SK-N-SH (cell line): ENCODE measurements at regions not wholly inside any gene's neighbourhood (a gene's known extent, or its start where the extent isn't known, plus 50 kb on each side); places are given as distances from the start of the nearest gene placed in this dataset.

ENCODE experiments used
- CTCF ChIA-PET: fragments of 300-600, 350-600 bp; formaldehyde crosslinking; extraction: SDS; loops from one replicate; lab custom pipeline; 2021; lab: Yijun Ruan, JAX
- POLR2A ChIA-PET: fragments of 350-600 bp; sonication (Branson Sonifier 250); formaldehyde crosslinking; extraction: SDS; loops from one replicate; lab custom pipeline; 2020; ENCODE audit warnings: antibody characterized with exemption, inconsistent platforms; lab: Yijun Ruan, JAX
- DNase-seq: peaks from one replicate; pipeline ENCODE4 v3.0.0; 2012
- H2AFZ ChIP-seq: fragments of 200-600 bp; sonication (generic); 2 replicates; pipeline ENCODE4 v1.8.1; 2016; ENCODE audit warnings: antibody characterized with exemption, mild to moderate bottlenecking, low read depth
- H3F3A ChIP-seq: fragments of 200-600 bp; sonication (generic); replicated peaks from 2 replicates; pipeline ENCODE3; 2016; ENCODE audit warnings: antibody characterized with exemption, mild to moderate bottlenecking; ENCODE audit not compliant: insufficient read depth
- H3K27ac ChIP-seq, 2 experiments: fragments of 200-500 bp in 1 of 2; fragments of 200-600 bp in 1 of 2; sonication (Bioruptor generic) in 1 of 2; sonication (generic), shearing (Covaris generic) in 1 of 2; 2 replicates each; pipeline versions ENCODE4 v1.5.1 to v1.6.1; 2014 to 2016; ENCODE audit warnings: low read depth in 2 of 2, inconsistent platforms in 1 of 2, low read length in 1 of 2, mild to moderate bottlenecking in 1 of 2, mixed read lengths in 1 of 2
- H3K27me3 ChIP-seq: fragments of 200-600 bp; sonication (generic), shearing (Covaris generic); 2 replicates; pipeline ENCODE4 v1.6.1; 2016; ENCODE audit warnings: mixed run types; ENCODE audit not compliant: insufficient read depth
- H3K36me3 ChIP-seq, 2 experiments: fragments of 200-500 bp in 1 of 2; fragments of 200-600 bp in 1 of 2; sonication (Bioruptor generic) in 1 of 2; sonication (generic) in 1 of 2; replicated peaks in 1 of 2; 2 replicates each; pipeline versions ENCODE3 to v1.5.1; 2014 to 2016; ENCODE audit warnings: low read length in 1 of 2, mild to moderate bottlenecking in 1 of 2; ENCODE audit not compliant: insufficient read depth in 2 of 2, control insufficient read depth in 1 of 2
- H3K4me1 ChIP-seq, 2 experiments: fragments of 200-500 bp in 1 of 2; fragments of 200-600 bp in 1 of 2; sonication (Bioruptor generic) in 1 of 2; sonication (generic), shearing (Covaris generic) in 1 of 2; 2 replicates each; pipeline versions ENCODE4 v1.5.1 to v1.6.1; 2014 to 2016; ENCODE audit warnings: low read depth in 1 of 2, low read length in 1 of 2, mixed run types in 1 of 2; ENCODE audit not compliant: insufficient read depth in 2 of 2, control insufficient read depth in 1 of 2
- H3K4me2 ChIP-seq: fragments of 200-600 bp; sonication (generic), shearing (Covaris generic); 2 replicates; pipeline ENCODE4 v1.6.1; 2017; ENCODE audit warnings: mixed run types
- H3K4me3 ChIP-seq, 2 experiments: fragments of 200-500 bp in 1 of 2; fragments of 200-600 bp in 1 of 2; sonication (Bioruptor generic) in 1 of 2; sonication (generic), shearing (Covaris generic) in 1 of 2; 2 replicates each; pipeline versions ENCODE4 v1.5.1 to v1.8.1; 2014 to 2016; ENCODE audit warnings: low read depth in 2 of 2, inconsistent platforms in 1 of 2, low read length in 1 of 2, mild to moderate bottlenecking in 1 of 2, mixed read lengths in 1 of 2, moderate library complexity in 1 of 2
- H3K79me2 ChIP-seq: fragments of 200-600 bp; sonication (generic); 2 replicates; pipeline ENCODE4 v1.8.1; 2017; ENCODE audit warnings: mild to moderate bottlenecking; ENCODE audit not compliant: insufficient read depth
- H3K9ac ChIP-seq: fragments of 200-600 bp; sonication (generic); 2 replicates; pipeline ENCODE4 v1.6.1; 2017; ENCODE audit warnings: mixed run types
- H3K9me2 ChIP-seq: fragments of 200-600 bp; sonication (generic); 2 replicates; pipeline ENCODE4 v1.6.1; 2017; ENCODE audit warnings: mixed run types
- H3K9me3 ChIP-seq: fragments of 200-600 bp; sonication (generic); 2 replicates; pipeline ENCODE4 v1.6.1; 2017; ENCODE audit warnings: mixed run types, mild to moderate bottlenecking, moderate library complexity
- H4K20me1 ChIP-seq: fragments of 200-600 bp; sonication (generic); 2 replicates; pipeline ENCODE4 v1.6.1; 2017; ENCODE audit warnings: mild to moderate bottlenecking, mixed run types; ENCODE audit not compliant: insufficient read depth
- CHD2 ChIP-seq: fragments of 150-350 bp; IDR thresholded peaks from 2 replicates; pipeline ENCODE4 v1.6.1; 2018; ENCODE audit warnings: low read length; ENCODE audit not compliant: partially characterized antibody
- ELF1 ChIP-seq: IDR thresholded peaks from 2 replicates; pipeline ENCODE4 v1.4.0; 2012
- EZH2phosphoT487 ChIP-seq: fragments of 200-600 bp; sonication (generic); IDR thresholded peaks from 2 replicates; pipeline ENCODE4 v1.6.1; 2017; ENCODE audit warnings: low read depth, mixed run types, mild to moderate bottlenecking, antibody characterized with exemption, moderate library complexity, borderline replicate concordance
- FOSL2 ChIP-seq: IDR thresholded peaks from 2 replicates; pipeline ENCODE4 v1.4.0; 2012; ENCODE audit warnings: low read depth, mild to moderate bottlenecking, moderate library complexity, borderline replicate concordance
- FOXJ3 ChIP-seq: sonication (generic); formaldehyde crosslinking; IDR thresholded peaks from 2 replicates; pipeline ENCODE4 v1.5.1; 2020; ENCODE audit warnings: mild to moderate bottlenecking, missing genetic modification reagents
- GATA2 ChIP-seq: sonication (generic); formaldehyde crosslinking; IDR thresholded peaks from 2 replicates; pipeline ENCODE4 v1.5.0; 2020; ENCODE audit warnings: mild to moderate bottlenecking, missing genetic modification reagents
- NFIC ChIP-seq: IDR thresholded peaks from 2 replicates; pipeline ENCODE4 v1.4.0; 2012; ENCODE audit warnings: borderline replicate concordance
- RAD21 ChIP-seq: IDR thresholded peaks from 2 replicates; pipeline ENCODE4 v1.6.1; 2012; ENCODE audit warnings: mild to moderate bottlenecking, low read length
- RFX5 ChIP-seq: IDR thresholded peaks from 2 replicates; pipeline ENCODE4 v1.6.1; 2012; ENCODE audit warnings: mild to moderate bottlenecking, improper control_type of control experiment, low read length
- RXRA ChIP-seq: IDR thresholded peaks from 2 replicates; pipeline ENCODE4 v1.4.0; 2012; ENCODE audit warnings: low read depth, mild to moderate bottlenecking, borderline replicate concordance
- SMC3 ChIP-seq: IDR thresholded peaks from 2 replicates; pipeline ENCODE4 v1.6.1; 2012; ENCODE audit warnings: low read depth, low read length, improper control_type of control experiment
- TCF12 ChIP-seq: IDR thresholded peaks from 2 replicates; pipeline ENCODE4 v1.4.0; 2012
- WGBS: methylation state at CpG from one replicate; pipeline ENCODE4 v1.1.6; 2017; ENCODE audit warnings: low lambda C conversion rate; 5-methylcytosine and 5-hydroxymethylcytosine counted together
- TF ChIP-seq, protein P1 (sequence below): IDR thresholded peaks from 2 replicates; pipeline ENCODE4 v1.4.0; 2012; ENCODE audit warnings: low read depth, borderline replicate concordance
- TF ChIP-seq, protein P2 (sequence below): IDR thresholded peaks from 2 replicates; pipeline ENCODE4 v1.4.0; 2012; ENCODE audit warnings: low read depth
- TF ChIP-seq, protein P3 (sequence below): IDR thresholded peaks from 2 replicates; pipeline ENCODE4 v1.4.0; 2012; ENCODE audit warnings: low read depth, borderline replicate concordance
- TF ChIP-seq, protein P4 (sequence below): fragments of 150-350 bp; IDR thresholded peaks from 2 replicates; pipeline ENCODE4 v1.6.1; 2017; ENCODE audit warnings: antibody characterized with exemption, low read length, low read depth, borderline replicate concordance

DNA sequence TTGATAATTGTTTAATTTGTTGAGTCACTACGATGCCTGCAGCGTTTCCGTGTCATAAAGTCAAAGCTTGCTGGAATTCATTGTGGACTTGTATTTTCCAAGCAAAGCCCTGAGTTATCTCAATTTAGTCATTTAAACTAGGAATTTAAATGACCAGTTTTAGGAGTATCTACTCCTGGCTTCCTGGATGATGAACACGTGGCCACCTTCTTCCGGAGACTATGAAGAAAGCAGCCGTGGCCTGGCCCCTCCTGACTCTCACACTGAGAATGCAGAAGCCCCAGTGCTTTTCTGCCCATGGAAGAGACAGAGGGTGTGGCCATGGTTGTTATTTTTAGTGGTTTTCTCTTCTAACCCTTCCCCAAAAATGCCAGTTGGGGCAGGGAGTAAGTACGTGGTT, 250.7 kb upstream of the GATB start:
- Histone ChIP-seq H3K9ac (no peak overlapping the region), H3K27me3 (0 out of 2 replicates have a peak, but pooled peaks cover 10% of the 10 kb centered on the region), H3F3A (no peaks in the 10 kb centered on the region), H3K4me1 (no peaks in the 10 kb centered on the region), H2AFZ (no peak overlapping the region), H3K4me3 (no peak overlapping the region), H3K9me3 (no peaks in the 10 kb centered on the region), H3K9me2 (no peaks in the 10 kb centered on the region), H3K36me3 (no peaks in the 10 kb centered on the region), H3K79me2 (no peaks in the 10 kb centered on the region), H3K4me2 (no peak overlapping the region), H3K27ac (no peak overlapping the region), H4K20me1 (no peaks in the 10 kb centered on the region)
- 58% methylated on average over 7 of the region's 7 CpGs for WGBS
- POLR2A ChIA-PET = no interaction called here
- no peak for DNase-seq
- CTCF ChIA-PET = interaction anchor here (0.6 kb wide), 1 partner anchor 10 kb away, joined by 3 read pairs; no protein-coding TSS in a partner anchor
- TF ChIP-seq RXRA (no peak), ELF1 (no peak), FOSL2 (no peak), GATA2 (CRISPR knock-in tag) (no peak), NFIC (no peak), SMC3 (no peak), FOXJ3 (CRISPR knock-in tag) (no peak), RFX5 (no peak), RAD21 (no peak), CHD2 (no peak)
- TF ChIP-seq, protein P1, sequence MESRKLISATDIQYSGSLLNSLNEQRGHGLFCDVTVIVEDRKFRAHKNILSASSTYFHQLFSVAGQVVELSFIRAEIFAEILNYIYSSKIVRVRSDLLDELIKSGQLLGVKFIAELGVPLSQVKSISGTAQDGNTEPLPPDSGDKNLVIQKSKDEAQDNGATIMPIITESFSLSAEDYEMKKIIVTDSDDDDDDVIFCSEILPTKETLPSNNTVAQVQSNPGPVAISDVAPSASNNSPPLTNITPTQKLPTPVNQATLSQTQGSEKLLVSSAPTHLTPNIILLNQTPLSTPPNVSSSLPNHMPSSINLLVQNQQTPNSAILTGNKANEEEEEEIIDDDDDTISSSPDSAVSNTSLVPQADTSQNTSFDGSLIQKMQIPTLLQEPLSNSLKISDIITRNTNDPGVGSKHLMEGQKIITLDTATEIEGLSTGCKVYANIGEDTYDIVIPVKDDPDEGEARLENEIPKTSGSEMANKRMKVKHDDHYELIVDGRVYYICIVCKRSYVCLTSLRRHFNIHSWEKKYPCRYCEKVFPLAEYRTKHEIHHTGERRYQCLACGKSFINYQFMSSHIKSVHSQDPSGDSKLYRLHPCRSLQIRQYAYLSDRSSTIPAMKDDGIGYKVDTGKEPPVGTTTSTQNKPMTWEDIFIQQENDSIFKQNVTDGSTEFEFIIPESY = no peak
- TF ChIP-seq, protein P2, sequence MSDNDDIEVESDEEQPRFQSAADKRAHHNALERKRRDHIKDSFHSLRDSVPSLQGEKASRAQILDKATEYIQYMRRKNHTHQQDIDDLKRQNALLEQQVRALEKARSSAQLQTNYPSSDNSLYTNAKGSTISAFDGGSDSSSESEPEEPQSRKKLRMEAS = no peak
- TF ChIP-seq, protein P3, sequence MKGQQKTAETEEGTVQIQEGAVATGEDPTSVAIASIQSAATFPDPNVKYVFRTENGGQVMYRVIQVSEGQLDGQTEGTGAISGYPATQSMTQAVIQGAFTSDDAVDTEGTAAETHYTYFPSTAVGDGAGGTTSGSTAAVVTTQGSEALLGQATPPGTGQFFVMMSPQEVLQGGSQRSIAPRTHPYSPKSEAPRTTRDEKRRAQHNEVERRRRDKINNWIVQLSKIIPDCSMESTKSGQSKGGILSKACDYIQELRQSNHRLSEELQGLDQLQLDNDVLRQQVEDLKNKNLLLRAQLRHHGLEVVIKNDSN = no peak
- TF ChIP-seq, protein P4, sequence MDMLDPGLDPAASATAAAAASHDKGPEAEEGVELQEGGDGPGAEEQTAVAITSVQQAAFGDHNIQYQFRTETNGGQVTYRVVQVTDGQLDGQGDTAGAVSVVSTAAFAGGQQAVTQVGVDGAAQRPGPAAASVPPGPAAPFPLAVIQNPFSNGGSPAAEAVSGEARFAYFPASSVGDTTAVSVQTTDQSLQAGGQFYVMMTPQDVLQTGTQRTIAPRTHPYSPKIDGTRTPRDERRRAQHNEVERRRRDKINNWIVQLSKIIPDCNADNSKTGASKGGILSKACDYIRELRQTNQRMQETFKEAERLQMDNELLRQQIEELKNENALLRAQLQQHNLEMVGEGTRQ = no peak

DNA sequence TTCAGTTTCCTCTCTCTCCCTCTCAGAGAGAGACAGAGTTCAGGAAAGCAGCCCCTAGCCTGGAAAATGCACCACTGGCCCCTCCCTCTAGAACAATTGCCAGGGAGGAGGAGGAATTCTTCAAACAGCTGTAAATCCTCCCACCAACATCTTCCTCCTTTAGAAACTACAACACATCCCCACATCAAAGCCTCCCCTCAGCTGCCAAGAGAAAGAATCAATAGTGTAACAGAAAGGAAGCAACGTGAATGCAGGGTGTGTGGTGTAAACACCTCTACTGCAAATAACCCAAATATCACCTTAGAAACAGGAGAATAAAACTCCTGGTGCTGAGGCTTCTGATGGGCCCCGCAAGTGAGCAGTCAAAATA, 249.9 kb upstream of the GATB start:
- no peaks in the 10 kb centered on the region for H3K36me3 ChIP-seq
- DNase-seq = no peak
- H2AFZ ChIP-seq = no peak overlapping the region
- 23% methylated on average over 2 of the region's 2 CpGs for WGBS
- H3K4me3 ChIP-seq = no peak overlapping the region
- no peaks in the 10 kb centered on the region for H3F3A ChIP-seq
- 0 out of 2 replicates have a peak, but pooled peaks cover 10% of the 10 kb centered on the region for H3K27me3 ChIP-seq
- ChIA-PET CTCF (no interaction called here), POLR2A (no interaction called here)
- no peak overlapping the region for H3K4me2 ChIP-seq
- H3K9me3 ChIP-seq = no peaks in the 10 kb centered on the region
- H3K79me2 ChIP-seq = no peaks in the 10 kb centered on the region
- H3K9ac ChIP-seq = no peak overlapping the region
- H3K9me2 ChIP-seq = no peaks in the 10 kb centered on the region
- no peak overlapping the region for H3K27ac ChIP-seq
- no peak for TF ChIP-seq RAD21
- TF ChIP-seq TCF12 = no peak
- no peak for TF ChIP-seq EZH2phosphoT487
- no peaks in the 10 kb centered on the region for H3K4me1 ChIP-seq
- no peaks in the 10 kb centered on the region for H4K20me1 ChIP-seq
